ENCODE measurements at regions not wholly inside any gene's neighbourhood (a gene's known extent, or its start where the extent isn't known, plus 50 kb on each side); places are given as distances from the start of the nearest gene placed in this dataset.

- Histone ChIP-seq H3K27ac (ENCODE audit: low read depth, low read length) (no peak overlapping the region), H3K9me3 (ENCODE audit: insufficient read depth, low read depth, low read length) (no peaks in the 10 kb centered on the region), H3K27me3 (ENCODE audit: insufficient read depth, low read length) (no peaks in the 10 kb centered on the region), H3K79me2 (ENCODE audit: insufficient read depth, low read length) (no peaks in the 10 kb centered on the region), H3K4me1 (ENCODE audit: insufficient read depth, low read length) (no peaks in the 10 kb centered on the region), H4K20me1 (ENCODE audit: insufficient read depth, low read length) (no peaks in the 10 kb centered on the region), H2AFZ (ENCODE audit: low read depth, low read length) (no peak overlapping the region), H3K4me3 (ENCODE audit: insufficient read depth, low read depth, low read length) (no peak overlapping the region), H3K36me3 (ENCODE audit: insufficient read depth, low read length) (no peaks in the 10 kb centered on the region), H3K9ac (ENCODE audit: low read length) (no peak overlapping the region), H3K4me2 (ENCODE audit: low read length) (no peak overlapping the region)
- no peak overlapping the region for H3K4me3 Mint-ChIP-seq (ENCODE audit: unreplicated experiment)
- no peak overlapping the region for H3K27ac Mint-ChIP-seq (ENCODE audit: unreplicated experiment)
- TF ChIP-seq EZH2 (IDR thresholded peaks at IDR 0.05; ENCODE audit: insufficient read depth, low read length) (no peak), CTCF (IDR thresholded peaks at IDR 0.05; ENCODE audit: insufficient read depth, low read depth, low read length) (no peak)
- DNase-seq (ENCODE audit: low read depth) (no peak), FAIRE-seq (no peak)
- H3K27me3 Mint-ChIP-seq (ENCODE audit: low read depth, unreplicated experiment): no peaks in the 10 kb centered on the region
- no peaks in the 10 kb centered on the region for H3K9me3 Mint-ChIP-seq (ENCODE audit: unreplicated experiment)
- H3K36me3 Mint-ChIP-seq (ENCODE audit: low read depth, unreplicated experiment): no peaks in the 10 kb centered on the region
- H3K4me1 Mint-ChIP-seq (ENCODE audit: low read depth, unreplicated experiment): peaks cover 6% of the 10 kb centered on the region
Observed at GRCh38 chr13:58584610-58585009, 953.1 kb downstream of the PCDH17 start.

- Histone ChIP-seq H3K9ac (ENCODE audit: low read length) (no peak overlapping the region), H3K79me2 (ENCODE audit: insufficient read depth, low read length) (no peaks in the 10 kb centered on the region), H4K20me1 (ENCODE audit: insufficient read depth, low read length) (no peaks in the 10 kb centered on the region), H3K27me3 (ENCODE audit: insufficient read depth, low read length) (no peaks in the 10 kb centered on the region), H3K36me3 (ENCODE audit: insufficient read depth, low read length) (no peaks in the 10 kb centered on the region), H3K4me3 (ENCODE audit: insufficient read depth, low read depth, low read length) (no peak overlapping the region), H3K4me1 (ENCODE audit: insufficient read depth, low read length) (no peaks in the 10 kb centered on the region), H3K27ac (ENCODE audit: low read depth, low read length) (no peak overlapping the region), H3K9me3 (ENCODE audit: insufficient read depth, low read depth, low read length) (no peaks in the 10 kb centered on the region), H3K4me2 (ENCODE audit: low read length) (no peak overlapping the region), H2AFZ (ENCODE audit: low read depth, low read length) (no peak overlapping the region)
- TF ChIP-seq EZH2 (IDR thresholded peaks at IDR 0.05; ENCODE audit: insufficient read depth, low read length) (no peak), CTCF (IDR thresholded peaks at IDR 0.05; ENCODE audit: insufficient read depth, low read depth, low read length) (no peak)
- no peaks in the 10 kb centered on the region for H3K36me3 Mint-ChIP-seq (ENCODE audit: low read depth, unreplicated experiment)
- DNase-seq (ENCODE audit: low read depth): no peak
- H3K27me3 Mint-ChIP-seq (ENCODE audit: low read depth, unreplicated experiment): no peaks in the 10 kb centered on the region
- peaks cover 6% of the 10 kb centered on the region for H3K4me1 Mint-ChIP-seq (ENCODE audit: low read depth, unreplicated experiment)
- no peak overlapping the region for H3K27ac Mint-ChIP-seq (ENCODE audit: unreplicated experiment)
- FAIRE-seq: no peak
- H3K4me3 Mint-ChIP-seq (ENCODE audit: unreplicated experiment): no peak overlapping the region
- H3K9me3 Mint-ChIP-seq (ENCODE audit: unreplicated experiment): no peaks in the 10 kb centered on the region
Observed at GRCh38 chr13:58587183-58587582, 955.6 kb downstream of the PCDH17 start.

- H3K4me2 ChIP-seq (ENCODE audit: low read length): no peak overlapping the region
- Mint-ChIP-seq H3K9me3 (ENCODE audit: unreplicated experiment) (no peaks in the 10 kb centered on the region), H3K27me3 (ENCODE audit: low read depth, unreplicated experiment) (no peaks in the 10 kb centered on the region), H3K4me1 (ENCODE audit: low read depth, unreplicated experiment) (peaks cover 4% of the 10 kb centered on the region), H3K4me3 (ENCODE audit: unreplicated experiment) (no peak overlapping the region), H3K36me3 (ENCODE audit: low read depth, unreplicated experiment) (no peaks in the 10 kb centered on the region), H3K27ac (ENCODE audit: unreplicated experiment) (no peak overlapping the region)
- no peak overlapping the region for H3K4me3 ChIP-seq (ENCODE audit: insufficient read depth, low read depth, low read length)
- no peak overlapping the region for H2AFZ ChIP-seq (ENCODE audit: low read depth, low read length)
- no peaks in the 10 kb centered on the region for H4K20me1 ChIP-seq (ENCODE audit: insufficient read depth, low read length)
- no peak for TF ChIP-seq EZH2 (IDR thresholded peaks at IDR 0.05; ENCODE audit: insufficient read depth, low read length)
- TF ChIP-seq CTCF (IDR thresholded peaks at IDR 0.05; ENCODE audit: insufficient read depth, low read depth, low read length): no peak
- no peaks in the 10 kb centered on the region for H3K27me3 ChIP-seq (ENCODE audit: insufficient read depth, low read length)
- H3K9ac ChIP-seq (ENCODE audit: low read length): no peak overlapping the region
- DNase-seq (ENCODE audit: low read depth): no peak
- H3K4me1 ChIP-seq (ENCODE audit: insufficient read depth, low read length): no peaks in the 10 kb centered on the region
- no peak for FAIRE-seq
- no peak overlapping the region for H3K27ac ChIP-seq (ENCODE audit: low read depth, low read length)
- no peaks in the 10 kb centered on the region for H3K79me2 ChIP-seq (ENCODE audit: insufficient read depth, low read length)
- H3K9me3 ChIP-seq (ENCODE audit: insufficient read depth, low read depth, low read length): no peaks in the 10 kb centered on the region
- H3K36me3 ChIP-seq (ENCODE audit: insufficient read depth, low read length): no peaks in the 10 kb centered on the region
Observed at GRCh38 chr13:58592052-58592451, 960.5 kb downstream of the PCDH17 start.
